ENCODE measurements at regions not wholly inside any gene's neighbourhood (a gene's known extent, or its start where the extent isn't known, plus 50 kb on each side); places are given as distances from the start of the nearest gene placed in this dataset.

- H3K4me3 Mint-ChIP-seq, result no peak overlapping the region
- H3K27ac Mint-ChIP-seq, result no peak overlapping the region
- H3K4me1 Mint-ChIP-seq, result no peaks in the 10 kb centered on the region
- no peak for TF ChIP-seq HMGA2 (CRISPR knock-in tag; IDR thresholded peaks at IDR 0.05)
- no peak for TF ChIP-seq FOXJ3 (CRISPR knock-in tag; IDR thresholded peaks at IDR 0.05; ENCODE audit: borderline replicate concordance)
- no peak for TF ChIP-seq PREB (CRISPR knock-in tag; IDR thresholded peaks at IDR 0.05; ENCODE audit: borderline replicate concordance)
- TF ChIP-seq SMAD3 (CRISPR knock-in tag; IDR thresholded peaks at IDR 0.05; ENCODE audit: borderline replicate concordance), result no peak
- no peak for TF ChIP-seq FOXP1 (CRISPR knock-in tag; IDR thresholded peaks at IDR 0.05; ENCODE audit: borderline replicate concordance)
- TF ChIP-seq E2F5 (CRISPR knock-in tag; IDR thresholded peaks at IDR 0.05), result no peak
- no peak for TF ChIP-seq GABPB1 (CRISPR knock-in tag; IDR thresholded peaks at IDR 0.05)
- no peak for TF ChIP-seq ZNF317 (CRISPR knock-in tag; IDR thresholded peaks at IDR 0.05; ENCODE audit: borderline replicate concordance, low read depth)
- TF ChIP-seq AFF4 (CRISPR knock-in tag; IDR thresholded peaks at IDR 0.05; ENCODE audit: borderline replicate concordance), result no peak
- no peak for TF ChIP-seq MYBL2 (CRISPR knock-in tag; IDR thresholded peaks at IDR 0.05)
- TF ChIP-seq NR2C2 (CRISPR knock-in tag; IDR thresholded peaks at IDR 0.05), result no peak
- TF ChIP-seq ZSCAN18 (CRISPR knock-in tag; IDR thresholded peaks at IDR 0.05), result no peak
- TF ChIP-seq CREB1 (CRISPR knock-in tag; IDR thresholded peaks at IDR 0.05), result no peak
- TF ChIP-seq CDX4 (CRISPR knock-in tag; IDR thresholded peaks at IDR 0.05; ENCODE audit: borderline replicate concordance), result no peak
- no peak for TF ChIP-seq CTCF (IDR thresholded peaks at IDR 0.05)
- no peak for TF ChIP-seq SMAD4 (CRISPR knock-in tag; IDR thresholded peaks at IDR 0.05)
- TF ChIP-seq ZBTB43 (CRISPR knock-in tag; IDR thresholded peaks at IDR 0.05), result no peak
- no peak for TF ChIP-seq NFE2L1 (CRISPR knock-in tag; IDR thresholded peaks at IDR 0.05)
- H3K9me3 Mint-ChIP-seq, result peaks cover 6% of the 10 kb centered on the region
- ATAC-seq (no peak), DNase-seq (ENCODE audit: low spot score) (no peak)
- H3K36me3 Mint-ChIP-seq, result no peaks in the 10 kb centered on the region
- peaks cover 6% of the 10 kb centered on the region; the same call in 1 of the 2 replicates for H3K27me3 Mint-ChIP-seq (ENCODE audit: low read depth)
- ChIA-PET CTCF (no interaction called here), POLR2A (no interaction called here)
Measured at GRCh38 chr17:74098136-74099024, 105.1 kb upstream of the RPL38 start.
